Central memory CD4-positive, alpha-beta T cell (primary cell): ENCODE measurements at regions not wholly inside any gene's neighbourhood (a gene's known extent, or its start where the extent isn't known, plus 50 kb on each side); places are given as distances from the start of the nearest gene placed in this dataset.
"Not testable (repeated sequence)": the region's sequence is repeated elsewhere in the genome, so short reads cannot be mapped to it uniquely, and the experiment has no call there.

Experiments
- DNase-seq: peaks from one replicate; pipeline ENCODE4 v3.0.0; 2022

DNA sequence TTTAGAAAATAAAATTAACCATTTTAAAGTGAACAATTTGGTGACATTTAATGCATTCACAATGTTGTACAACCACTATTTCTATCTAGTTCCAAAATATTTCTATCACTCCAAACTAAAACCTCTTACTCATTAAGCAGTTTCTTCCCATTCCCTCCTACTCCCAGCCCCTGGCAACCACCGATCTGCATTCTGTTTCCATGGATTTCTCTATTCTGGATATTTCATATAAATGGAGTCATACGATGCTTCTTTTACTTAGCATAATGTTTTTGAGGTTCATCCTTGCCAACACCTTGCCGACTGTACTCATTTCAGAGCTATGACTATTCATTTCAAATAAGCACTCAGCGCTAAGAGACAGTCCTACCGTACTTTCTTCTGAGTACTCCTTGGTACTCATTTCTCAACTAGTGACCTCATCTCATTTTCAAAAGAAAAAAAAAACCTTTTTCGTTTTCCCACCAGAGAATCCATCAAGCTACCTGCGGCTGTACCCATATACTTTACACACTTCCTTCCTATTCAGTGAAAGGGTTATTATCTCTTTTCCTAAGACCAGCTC, 259.2 kb downstream of the UTRN start:
- DNase-seq = no peak

DNA sequence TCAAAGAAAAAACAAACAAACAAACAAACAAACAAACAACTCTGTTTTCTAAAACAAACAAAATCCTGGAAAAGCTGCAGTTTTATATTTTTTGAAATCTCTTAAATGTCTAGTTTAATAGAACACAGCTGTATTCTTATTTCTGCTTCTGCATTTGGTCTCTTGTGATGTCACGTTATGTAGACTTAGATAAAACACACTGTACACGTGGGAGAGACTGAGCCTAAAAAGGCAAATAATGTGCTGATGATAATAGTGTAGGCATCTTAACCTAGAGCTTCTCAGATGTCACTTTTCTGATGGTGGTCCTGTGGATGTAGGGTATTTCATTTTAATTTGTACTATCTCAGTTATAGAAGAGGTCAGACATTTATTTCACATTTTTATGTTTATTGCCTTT, 261.7 kb downstream of the UTRN start:
- no peak for DNase-seq

DNA sequence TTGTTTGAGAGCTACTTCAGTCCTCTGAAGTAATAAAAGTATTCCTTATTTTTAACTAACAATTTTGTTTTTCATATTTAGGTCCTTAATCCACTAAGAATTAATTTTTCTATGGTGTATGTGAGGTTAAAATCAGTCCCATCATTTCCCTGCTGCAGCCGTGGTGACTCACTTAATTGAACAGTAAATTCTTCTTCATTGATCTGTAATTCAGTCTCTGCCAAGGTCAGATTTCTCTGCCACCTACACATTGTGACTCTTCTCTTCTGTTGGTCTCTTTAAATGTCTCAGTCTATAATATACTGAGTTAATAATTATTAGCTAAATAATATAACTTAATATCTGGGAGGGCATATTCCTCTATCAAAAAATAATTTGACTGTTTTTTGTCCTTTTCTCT, 262.3 kb downstream of the UTRN start:
- no peak for DNase-seq

DNA sequence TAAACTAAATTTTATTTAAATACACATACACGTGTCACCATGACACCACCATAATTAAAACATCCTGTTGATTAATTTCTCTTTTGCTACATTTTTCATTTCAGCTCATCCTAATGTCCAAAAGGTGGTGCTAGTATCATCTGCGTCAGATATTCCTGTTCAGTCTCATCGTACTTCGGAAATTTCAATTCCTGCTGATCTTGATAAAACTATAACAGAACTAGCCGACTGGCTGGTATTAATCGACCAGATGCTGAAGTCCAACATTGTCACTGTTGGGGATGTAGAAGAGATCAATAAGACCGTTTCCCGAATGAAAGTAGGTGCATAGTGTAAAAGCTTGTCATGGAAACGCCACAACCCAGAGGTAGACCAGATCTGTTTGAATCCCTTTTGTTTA, 263.4 kb downstream of the UTRN start:
- DNase-seq = no peak

DNA sequence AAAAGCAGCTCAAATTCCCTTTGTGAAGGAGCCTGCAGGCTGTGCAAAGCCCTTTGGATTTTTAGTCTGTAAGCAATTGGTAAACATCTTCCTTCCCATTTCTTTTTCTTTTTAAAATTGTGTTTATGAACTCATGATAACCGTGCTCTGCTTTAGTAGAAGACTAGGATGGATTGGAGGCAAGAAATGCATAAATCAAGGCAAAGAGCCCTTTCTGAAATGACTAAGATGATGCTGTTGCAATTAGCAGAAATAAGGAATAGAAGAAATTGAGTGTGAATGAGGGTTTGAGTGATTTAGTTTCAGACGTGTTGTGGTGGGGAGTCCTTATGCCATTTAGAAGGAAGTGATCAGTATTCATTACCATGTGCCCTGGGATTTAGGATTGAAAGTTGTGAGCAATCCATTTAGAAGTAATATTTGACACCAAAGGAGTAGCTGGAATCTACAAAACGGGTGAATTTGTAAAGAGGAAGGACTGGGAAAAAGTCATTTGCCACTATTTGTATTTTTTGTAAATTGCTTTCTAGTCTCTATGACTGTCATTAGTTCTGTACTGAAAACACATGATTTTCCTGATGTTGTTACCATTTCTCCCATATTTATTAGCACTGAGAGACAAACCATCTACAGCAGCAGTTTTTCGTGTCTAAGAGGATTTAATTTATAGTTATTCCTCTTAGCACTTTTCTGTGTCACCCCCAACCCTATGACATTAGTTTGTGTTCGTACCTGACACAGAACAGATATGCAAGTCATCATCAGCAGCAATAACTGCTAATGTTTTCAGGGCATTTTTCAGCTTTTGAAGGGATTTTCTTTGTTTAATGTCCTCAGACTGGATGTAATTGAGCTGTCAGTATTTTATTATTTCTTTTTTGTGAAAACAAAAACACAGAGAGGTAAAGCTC, 265.0 kb downstream of the UTRN start:
- DNase-seq = no peak

DNA sequence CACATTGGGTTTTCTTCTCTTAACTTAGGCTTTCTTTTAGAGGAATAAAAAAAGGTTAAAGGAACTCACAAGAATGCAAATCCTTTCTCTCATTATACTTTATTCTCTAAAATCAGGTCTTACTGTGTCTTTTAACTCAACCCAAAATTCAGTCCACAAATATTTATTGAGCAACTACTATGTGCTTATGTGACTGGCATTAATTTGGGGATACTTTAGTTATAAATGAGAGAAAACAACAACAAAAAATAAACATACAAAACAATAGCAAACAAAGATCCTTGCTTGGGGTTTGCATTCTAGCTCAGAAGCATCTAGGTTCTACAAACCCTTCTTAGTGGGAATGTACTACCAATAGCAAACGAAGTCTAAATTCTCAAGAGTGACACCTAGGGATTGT, 266.2 kb downstream of the UTRN start:
- no peak for DNase-seq

DNA sequence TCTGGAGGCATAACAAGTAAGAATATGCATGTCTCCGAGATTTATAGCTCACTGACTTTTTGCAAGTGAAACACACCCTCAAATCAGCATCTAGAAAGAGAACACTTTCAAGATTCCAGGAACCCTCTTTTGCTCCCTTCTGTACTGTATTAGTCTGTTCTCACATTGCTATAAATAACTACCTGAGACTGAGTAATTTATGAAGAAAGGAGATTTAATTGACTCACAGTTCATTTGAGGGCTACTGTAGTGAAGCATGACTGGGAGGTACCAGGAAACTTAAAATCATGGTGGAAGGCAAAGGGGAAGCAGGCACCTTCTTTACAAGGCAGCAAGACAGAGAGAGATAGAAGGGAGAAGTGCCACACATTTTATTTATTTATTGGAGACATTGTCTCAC, 269.9 kb downstream of the UTRN start:
- DNase-seq = no peak

DNA sequence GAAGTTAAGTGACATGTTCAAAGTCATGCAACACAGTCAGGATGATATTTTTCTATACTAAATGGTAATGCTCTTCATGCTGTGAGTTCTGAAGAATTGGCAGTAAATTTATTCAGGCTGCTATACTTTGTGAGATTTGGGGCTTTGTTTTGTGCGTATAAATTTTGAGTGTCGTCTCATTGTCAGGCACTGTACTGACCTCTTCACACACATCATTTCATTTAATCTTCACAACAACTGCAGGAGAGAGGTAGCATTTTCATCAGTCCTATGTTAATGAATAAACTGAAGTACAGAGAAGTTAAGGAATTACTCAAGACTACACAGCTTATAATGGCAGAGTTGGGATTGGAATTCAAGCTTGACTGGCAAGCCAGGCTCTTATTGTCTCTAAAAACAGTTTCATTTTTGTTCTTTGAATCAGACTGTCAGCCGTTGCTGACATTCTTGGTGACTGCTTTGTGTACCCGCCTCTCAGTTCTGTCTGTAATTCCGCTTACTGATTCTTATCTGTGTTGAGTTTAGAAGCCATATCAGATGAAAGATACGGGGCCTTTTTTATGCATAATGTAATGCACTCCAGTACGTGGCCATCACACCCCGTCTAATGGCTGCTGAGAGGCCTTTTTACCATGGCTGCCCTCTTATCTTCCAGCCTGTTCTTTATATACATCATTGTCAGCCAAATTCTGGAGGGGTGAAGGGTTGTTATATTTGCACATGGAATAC, 274.9 kb downstream of the UTRN start:
- DNase-seq = peak; percentile 64

DNA sequence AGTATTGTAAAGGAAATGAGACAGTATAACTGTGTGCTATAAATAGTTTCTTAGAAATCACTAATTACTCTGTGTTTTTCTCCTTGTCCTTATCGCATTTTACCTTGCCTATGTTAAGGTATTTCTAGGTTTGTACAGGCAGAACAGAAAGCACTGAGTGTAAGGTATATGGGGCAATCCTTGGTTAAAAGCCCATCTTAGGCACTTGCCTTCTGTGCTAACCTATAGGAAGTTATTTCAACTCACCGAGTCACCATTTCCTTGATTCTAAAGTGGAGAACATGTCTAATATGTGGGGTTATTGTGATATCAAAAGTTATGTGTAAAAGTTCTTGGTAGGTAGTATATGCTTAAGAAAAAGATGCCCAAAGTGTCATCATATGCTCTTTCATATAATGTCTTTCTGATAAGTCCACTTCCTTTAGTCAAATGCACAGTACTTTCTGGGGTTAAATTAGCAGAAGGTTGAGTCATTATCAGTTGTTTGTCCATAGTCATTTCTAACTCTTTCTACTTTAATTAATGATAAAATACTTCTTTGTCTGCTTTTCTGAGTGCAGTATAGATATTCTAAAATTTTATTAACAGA, 276.4 kb downstream of the UTRN start:
- no peak for DNase-seq

DNA sequence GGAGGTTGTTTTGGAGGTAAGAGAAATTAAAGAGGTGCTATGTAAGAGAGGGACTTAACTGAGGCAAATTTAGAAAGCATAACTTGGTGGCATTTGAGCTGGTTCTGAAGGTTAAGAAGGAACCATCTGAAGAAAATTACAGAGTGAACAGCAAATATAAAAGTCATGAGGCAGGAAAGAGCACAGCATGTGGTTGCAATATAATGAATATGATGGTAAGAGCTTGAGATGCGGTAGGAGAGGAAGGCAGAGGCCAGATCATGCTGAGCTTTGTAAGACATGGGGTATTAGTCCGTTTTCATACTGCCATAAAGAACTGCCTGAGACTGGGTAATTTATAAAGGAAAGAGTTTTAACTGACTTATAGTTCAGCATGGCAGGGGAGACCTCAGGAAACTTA, 279.1 kb downstream of the UTRN start:
- no peak for DNase-seq

DNA sequence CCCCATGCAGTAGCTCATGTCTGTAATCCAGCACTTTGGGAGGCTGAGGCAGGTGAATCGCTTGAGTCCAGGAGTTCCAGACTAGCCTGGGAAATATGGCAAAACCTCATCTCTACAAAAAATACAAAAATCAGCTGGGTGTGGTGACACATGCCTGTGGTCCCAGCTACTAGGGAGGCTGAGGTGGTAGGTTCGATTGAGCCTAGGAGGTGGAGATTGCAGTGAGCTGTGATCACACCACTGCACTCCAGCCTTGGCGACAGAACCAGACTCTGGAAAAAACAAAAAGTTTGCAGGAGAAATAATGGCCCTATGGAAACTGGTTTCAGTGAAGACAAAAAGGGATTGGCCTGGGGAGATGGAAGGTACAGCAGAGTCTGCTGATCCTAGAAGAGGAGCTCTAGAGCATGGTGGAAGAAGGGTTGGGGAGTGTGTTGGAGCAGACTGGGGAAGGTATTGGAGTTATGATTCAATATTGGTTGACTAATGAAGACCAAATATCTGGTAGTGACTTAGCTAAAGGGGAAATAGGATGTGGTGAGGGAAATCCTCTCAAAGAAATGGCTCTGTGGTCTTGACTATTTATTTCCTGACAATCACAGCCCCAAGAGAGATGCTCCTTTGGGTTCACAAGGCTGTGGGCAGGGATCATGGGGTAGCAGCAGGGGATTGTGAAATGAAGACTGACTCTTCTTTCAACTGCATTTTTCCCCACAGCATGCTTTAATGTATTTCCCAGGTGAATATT, 281.9 kb downstream of the UTRN start:
- DNase-seq = peak; percentile 3

DNA sequence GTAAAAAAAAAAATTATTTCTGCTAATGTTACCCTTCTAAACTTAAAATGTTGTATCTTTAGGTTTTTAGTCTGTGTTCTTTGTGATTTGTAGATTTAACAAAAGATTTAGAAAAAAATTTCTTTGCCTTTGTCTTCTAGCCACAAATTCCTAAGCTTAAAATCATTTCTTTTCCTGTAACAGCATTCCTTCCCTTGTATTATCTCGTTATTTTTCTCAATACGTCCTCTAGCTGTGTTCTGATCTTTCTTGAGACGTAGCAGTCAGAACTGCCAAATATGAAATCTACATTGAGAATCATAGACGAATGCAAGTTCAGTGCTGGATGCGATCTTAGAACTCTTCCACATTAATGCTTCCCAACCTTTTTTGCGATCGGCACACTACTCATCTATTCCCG, 283.1 kb downstream of the UTRN start:
- DNase-seq = no peak

DNA sequence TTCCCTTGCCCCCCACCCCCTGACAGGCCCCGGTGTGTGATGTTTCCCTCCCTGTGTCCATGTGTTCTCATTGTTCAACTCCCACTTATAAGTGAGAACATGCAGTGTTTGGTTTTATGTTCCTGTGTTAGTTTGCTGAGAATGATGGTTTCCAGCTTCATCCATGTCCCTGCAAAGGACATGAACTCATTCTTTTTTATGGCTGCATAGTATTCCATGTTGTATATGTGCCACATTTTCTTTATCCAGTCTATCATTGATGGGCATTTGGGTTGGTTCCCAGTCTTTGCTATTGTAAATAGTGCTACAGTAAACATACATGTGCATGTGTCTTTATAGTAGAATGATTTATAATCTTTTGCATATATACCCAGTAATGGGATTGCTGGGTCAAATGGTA, 287.4 kb downstream of the UTRN start:
- DNase-seq = not testable (repeated sequence)

DNA sequence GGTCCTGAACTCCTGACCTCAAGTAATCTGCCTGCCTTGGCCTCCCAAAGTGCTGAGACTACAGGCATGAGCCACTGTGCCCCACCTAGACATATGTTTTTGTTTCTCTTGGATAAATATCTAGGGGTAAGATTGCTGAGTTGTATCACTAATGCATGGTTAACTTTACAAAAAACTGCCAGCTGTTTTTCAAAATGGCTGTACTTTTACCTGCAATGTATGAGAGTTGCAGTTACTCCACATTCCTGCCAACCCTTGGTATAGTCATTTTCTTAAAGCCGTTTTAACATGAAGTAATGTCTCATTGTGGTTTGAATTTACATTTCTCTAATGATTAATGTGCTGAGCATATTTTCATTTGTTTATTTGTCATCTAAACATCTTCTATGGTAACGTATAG, 289.7 kb downstream of the UTRN start:
- DNase-seq = no peak

DNA sequence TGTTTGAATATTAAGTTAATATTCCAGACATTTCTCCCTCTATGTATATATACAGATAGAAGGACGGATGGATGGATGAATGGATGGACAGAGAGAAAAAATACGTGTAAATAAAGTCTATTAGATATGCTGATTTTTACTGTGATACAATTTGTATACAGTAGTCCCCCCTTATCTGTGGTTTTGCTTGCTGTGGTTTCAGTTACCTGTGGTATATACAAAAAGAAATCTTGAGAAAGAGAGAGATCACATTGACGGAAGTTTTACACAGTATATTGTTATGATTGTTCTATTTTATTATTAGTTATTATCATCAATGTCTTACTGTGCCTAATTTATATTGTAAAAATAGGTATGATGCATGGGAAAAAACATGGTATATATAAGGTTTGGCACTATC, 290.2 kb downstream of the UTRN start:
- DNase-seq = no peak

DNA sequence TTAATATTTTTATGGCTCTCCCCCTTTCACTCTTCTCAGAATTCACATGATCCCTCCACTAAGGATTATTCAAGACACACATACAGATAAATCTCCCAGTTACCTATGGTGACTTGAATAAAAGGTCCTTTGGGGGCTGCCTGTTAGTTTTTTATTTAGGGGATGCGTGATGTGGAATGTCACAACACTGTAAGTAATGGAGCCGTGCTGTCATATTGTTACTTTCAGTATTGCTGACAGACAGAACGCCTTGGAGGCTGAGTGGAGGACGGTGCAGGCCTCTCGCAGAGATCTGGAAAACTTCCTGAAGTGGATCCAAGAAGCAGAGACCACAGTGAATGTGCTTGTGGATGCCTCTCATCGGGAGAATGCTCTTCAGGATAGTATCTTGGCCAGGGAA, 291.7 kb downstream of the UTRN start:
- DNase-seq = no peak

DNA sequence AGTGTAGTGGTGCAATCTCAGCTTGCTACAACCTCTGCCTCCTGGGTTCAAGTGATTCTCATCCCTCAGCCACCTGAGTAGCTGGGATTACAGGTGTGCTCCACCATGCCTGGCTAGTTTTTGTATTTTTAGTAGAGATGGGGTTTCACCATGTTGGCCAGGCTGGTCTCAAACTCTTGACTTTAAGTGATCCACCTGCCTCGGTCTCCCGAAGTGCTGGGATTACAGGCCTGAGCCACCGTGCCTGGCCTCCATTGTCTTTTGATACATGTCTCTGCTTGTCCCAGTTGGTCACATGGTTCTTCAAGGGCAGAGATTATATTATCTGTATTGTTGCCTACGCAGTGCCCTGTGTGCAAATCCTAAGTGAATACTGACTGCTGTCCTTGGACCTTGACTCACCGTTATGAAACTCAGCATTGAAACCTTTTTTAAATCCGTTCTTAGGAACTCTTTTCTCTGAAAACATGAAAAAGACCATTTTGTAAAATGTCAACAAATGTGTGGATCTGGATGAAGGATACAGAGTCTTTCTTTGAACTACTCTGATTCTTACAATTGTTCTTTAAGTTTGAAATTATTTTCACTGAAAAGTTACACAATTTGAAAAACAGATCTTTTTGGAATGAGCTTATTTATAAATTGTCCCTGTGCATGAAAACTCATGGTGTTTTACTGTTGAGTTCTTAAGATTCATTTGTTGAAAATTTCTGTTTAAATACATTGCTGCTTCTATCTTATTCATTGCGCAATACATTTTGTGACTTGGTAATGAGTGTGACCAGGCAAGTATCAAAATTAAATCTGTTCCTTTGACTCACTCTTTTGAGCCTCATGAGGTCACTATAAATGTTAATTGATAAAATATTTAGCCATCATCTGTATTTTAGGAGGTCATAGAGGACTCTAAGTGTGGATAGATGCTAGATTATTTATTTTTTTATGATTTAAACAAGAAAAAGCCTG, 293.5 kb downstream of the UTRN start:
- DNase-seq = no peak

DNA sequence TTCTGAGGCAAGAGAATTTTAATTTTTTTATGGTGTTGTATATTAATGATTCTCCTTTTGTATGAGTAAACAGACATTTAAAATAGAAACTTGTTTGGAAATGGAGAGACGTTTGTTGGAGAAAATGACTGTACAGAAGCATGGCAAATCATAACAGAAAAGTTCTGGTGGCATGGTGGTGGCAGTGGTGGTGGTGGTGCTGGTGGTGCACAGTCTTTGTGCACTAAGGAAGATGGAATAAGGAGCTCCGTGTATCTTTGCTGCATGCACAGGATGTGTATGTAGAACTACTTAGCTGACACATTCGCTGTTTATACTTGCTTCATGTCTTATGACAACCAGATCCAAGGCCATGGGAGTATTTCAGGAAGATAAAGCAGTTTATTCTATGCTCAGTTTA, 294.9 kb downstream of the UTRN start:
- DNase-seq = no peak

DNA sequence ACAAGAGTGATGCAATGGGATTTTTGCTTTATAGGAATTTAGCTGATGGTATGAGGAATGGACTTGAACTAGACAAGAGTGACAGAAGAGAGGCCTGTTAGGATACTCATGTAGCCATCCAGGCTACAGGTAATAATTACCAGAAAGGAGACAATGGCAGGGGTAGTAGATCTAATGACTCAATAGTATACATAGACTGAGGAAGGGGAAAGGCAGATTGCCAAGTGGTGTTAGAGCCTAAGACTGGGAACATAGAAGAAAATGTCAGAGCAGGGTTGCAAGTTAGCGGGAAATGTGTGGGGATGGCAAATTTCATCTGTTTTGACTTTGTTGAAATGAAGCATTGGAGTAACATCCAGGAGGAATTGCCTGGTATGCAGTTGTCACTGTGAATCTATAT, 295.6 kb downstream of the UTRN start:
- no peak for DNase-seq

DNA sequence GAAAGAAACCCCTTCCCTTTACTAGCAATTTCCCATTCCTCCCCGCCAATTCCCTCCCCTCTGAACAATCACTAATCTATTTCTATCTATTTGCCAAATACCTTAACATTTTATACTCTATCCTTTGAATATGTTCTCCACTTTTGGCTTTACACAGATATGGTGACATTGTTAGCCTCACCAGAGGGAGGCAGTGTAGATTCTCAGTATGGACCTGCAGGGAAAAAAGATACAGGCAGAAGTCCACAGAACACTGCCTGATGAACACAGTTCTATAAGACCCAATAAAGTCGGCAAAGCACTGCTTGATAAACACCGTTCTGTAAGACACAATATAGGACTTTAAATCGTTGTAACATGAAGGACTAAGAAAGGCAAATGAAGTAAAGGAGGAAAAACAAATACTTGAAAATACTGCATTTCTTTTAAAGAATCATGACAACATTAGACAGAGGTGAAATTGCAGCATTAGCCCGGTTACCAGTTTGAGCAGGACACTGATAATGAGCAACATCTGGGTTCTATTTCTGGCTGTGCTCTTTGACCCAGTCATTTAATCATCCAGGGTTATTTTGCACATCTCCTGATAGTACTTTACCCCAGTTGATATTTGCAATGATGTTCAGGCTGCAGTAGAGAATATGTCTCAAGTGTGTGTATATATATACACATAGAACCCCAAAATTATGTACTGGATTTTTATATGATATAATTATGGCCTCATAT, 296.8 kb downstream of the UTRN start:
- peak; percentile 16 for DNase-seq
